ENCODE measurements at regions not wholly inside any gene's neighbourhood (a gene's known extent, or its start where the extent isn't known, plus 50 kb on each side); places are given as distances from the start of the nearest gene placed in this dataset.
"Not testable (repeated sequence)": the region's sequence is repeated elsewhere in the genome, so short reads cannot be mapped to it uniquely, and the experiment has no call there.

- no peaks in the 10 kb centered on the region for H3K4me1 Mint-ChIP-seq (ENCODE audit: low read depth, unreplicated experiment)
- DNase-seq: no peak
Measured at GRCh38 chr10:61018146-61018545, 74.2 kb upstream of the RHOBTB1 start.

DNA sequence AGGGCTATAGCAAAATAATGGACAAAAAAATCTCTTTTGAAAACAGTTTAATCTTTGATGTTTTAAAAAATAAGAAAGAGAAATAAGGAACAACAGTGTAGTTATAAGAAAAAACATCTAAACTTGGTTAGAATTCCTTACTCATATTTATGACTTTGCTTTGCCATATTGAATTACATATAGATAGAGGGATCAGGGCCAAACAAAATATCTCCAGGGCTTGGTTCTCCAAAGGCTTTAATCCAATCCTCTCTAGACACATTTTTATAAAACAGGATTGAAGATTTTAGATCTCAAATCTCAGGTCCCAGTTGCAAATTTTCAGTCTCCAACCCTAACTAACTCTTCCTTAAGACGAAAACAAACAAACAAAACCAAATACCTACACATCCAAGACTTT lies 72.6 kb upstream of the RHOBTB1 start:
- no peaks in the 10 kb centered on the region for H3K36me3 Mint-ChIP-seq (ENCODE audit: unreplicated experiment)
- TF ChIP-seq, protein P1, sequence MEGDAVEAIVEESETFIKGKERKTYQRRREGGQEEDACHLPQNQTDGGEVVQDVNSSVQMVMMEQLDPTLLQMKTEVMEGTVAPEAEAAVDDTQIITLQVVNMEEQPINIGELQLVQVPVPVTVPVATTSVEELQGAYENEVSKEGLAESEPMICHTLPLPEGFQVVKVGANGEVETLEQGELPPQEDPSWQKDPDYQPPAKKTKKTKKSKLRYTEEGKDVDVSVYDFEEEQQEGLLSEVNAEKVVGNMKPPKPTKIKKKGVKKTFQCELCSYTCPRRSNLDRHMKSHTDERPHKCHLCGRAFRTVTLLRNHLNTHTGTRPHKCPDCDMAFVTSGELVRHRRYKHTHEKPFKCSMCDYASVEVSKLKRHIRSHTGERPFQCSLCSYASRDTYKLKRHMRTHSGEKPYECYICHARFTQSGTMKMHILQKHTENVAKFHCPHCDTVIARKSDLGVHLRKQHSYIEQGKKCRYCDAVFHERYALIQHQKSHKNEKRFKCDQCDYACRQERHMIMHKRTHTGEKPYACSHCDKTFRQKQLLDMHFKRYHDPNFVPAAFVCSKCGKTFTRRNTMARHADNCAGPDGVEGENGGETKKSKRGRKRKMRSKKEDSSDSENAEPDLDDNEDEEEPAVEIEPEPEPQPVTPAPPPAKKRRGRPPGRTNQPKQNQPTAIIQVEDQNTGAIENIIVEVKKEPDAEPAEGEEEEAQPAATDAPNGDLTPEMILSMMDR (IDR thresholded peaks at IDR 0.05; ENCODE audit: partially characterized antibody, unreplicated experiment): no peak
- no peak overlapping the region for H3K27ac Mint-ChIP-seq (ENCODE audit: unreplicated experiment)
- no peaks in the 10 kb centered on the region for H3K27me3 Mint-ChIP-seq (ENCODE audit: unreplicated experiment)
- H3K9me3 Mint-ChIP-seq (ENCODE audit: unreplicated experiment): no peaks in the 10 kb centered on the region
- H3K4me3 Mint-ChIP-seq (ENCODE audit: unreplicated experiment): no peak overlapping the region
- no peak for DNase-seq
- H3K4me1 Mint-ChIP-seq (ENCODE audit: low read depth, unreplicated experiment): no peaks in the 10 kb centered on the region

More at GRCh38 chr10:61018146-61018545, 74.2 kb upstream of the RHOBTB1 start:
- Mint-ChIP-seq H3K9me3 (ENCODE audit: unreplicated experiment) (no peaks in the 10 kb centered on the region), H3K4me3 (ENCODE audit: unreplicated experiment) (no peak overlapping the region), H3K27me3 (ENCODE audit: unreplicated experiment) (no peaks in the 10 kb centered on the region), H3K27ac (ENCODE audit: unreplicated experiment) (no peak overlapping the region), H3K36me3 (ENCODE audit: unreplicated experiment) (no peaks in the 10 kb centered on the region)
- TF ChIP-seq, protein P1 (IDR thresholded peaks at IDR 0.05; ENCODE audit: partially characterized antibody, unreplicated experiment): no peak

GRCh38 chr10:61016007-61016406 lies 72.0 kb upstream of the RHOBTB1 start:
- no peaks in the 10 kb centered on the region for H3K27me3 Mint-ChIP-seq (ENCODE audit: unreplicated experiment)
- H3K36me3 Mint-ChIP-seq (ENCODE audit: unreplicated experiment): no peaks in the 10 kb centered on the region
- DNase-seq: no peak
- no peaks in the 10 kb centered on the region for H3K4me1 Mint-ChIP-seq (ENCODE audit: low read depth, unreplicated experiment)
- no peak overlapping the region for H3K4me3 Mint-ChIP-seq (ENCODE audit: unreplicated experiment)
- no peak overlapping the region for H3K27ac Mint-ChIP-seq (ENCODE audit: unreplicated experiment)
- TF ChIP-seq, protein P1 (IDR thresholded peaks at IDR 0.05; ENCODE audit: partially characterized antibody, unreplicated experiment): no peak
- no peaks in the 10 kb centered on the region for H3K9me3 Mint-ChIP-seq (ENCODE audit: unreplicated experiment)

GRCh38 chr10:61010863-61011262 lies 66.9 kb upstream of the RHOBTB1 start:
- Mint-ChIP-seq H3K9me3 (ENCODE audit: unreplicated experiment) (no peaks in the 10 kb centered on the region), H3K4me1 (ENCODE audit: low read depth, unreplicated experiment) (no peaks in the 10 kb centered on the region), H3K4me3 (ENCODE audit: unreplicated experiment) (no peak overlapping the region), H3K27ac (ENCODE audit: unreplicated experiment) (no peak overlapping the region), H3K36me3 (ENCODE audit: unreplicated experiment) (no peaks in the 10 kb centered on the region), H3K27me3 (ENCODE audit: unreplicated experiment) (peaks cover 5% of the 10 kb centered on the region)
- DNase-seq: no peak
- TF ChIP-seq, protein P1 (IDR thresholded peaks at IDR 0.05; ENCODE audit: partially characterized antibody, unreplicated experiment): no peak

GRCh38 chr10:61003069-61003468 lies 59.1 kb upstream of the RHOBTB1 start:
- H3K4me1 Mint-ChIP-seq (ENCODE audit: low read depth, unreplicated experiment); H3K27me3 Mint-ChIP-seq (ENCODE audit: unreplicated experiment); H3K9me3 Mint-ChIP-seq (ENCODE audit: unreplicated experiment); H3K4me3 Mint-ChIP-seq (ENCODE audit: unreplicated experiment); H3K27ac Mint-ChIP-seq (ENCODE audit: unreplicated experiment); DNase-seq; H3K36me3 Mint-ChIP-seq (ENCODE audit: unreplicated experiment): not testable (repeated sequence)

DNA sequence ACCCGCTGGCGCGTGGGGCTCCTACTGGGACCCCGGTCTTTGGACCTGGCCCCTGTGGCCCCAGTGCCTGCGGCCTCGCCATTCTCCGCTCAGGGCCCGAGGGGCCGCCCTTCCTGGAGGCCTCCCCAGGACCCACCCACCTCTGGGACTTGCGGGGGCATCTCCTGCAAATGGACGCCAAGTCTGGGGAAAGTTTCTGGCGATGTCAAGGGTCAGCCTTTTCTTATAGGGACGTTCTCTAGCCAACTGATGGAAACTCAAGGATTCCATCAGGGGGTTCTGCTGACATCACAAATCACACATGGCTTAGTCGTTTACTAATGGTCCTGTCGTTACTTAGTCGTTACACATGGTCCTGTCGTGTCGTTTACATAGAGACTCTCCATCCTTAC lies 57.7 kb upstream of the RHOBTB1 start:
- H3K4me1 Mint-ChIP-seq (ENCODE audit: low read depth, unreplicated experiment): no peaks in the 10 kb centered on the region
- DNase-seq: no peak
- H3K27me3 Mint-ChIP-seq (ENCODE audit: unreplicated experiment): no peaks in the 10 kb centered on the region
- H3K4me3 Mint-ChIP-seq (ENCODE audit: unreplicated experiment): peak overlapping the region; percentile 86
- no peaks in the 10 kb centered on the region for H3K36me3 Mint-ChIP-seq (ENCODE audit: unreplicated experiment)
- TF ChIP-seq, protein P1 (IDR thresholded peaks at IDR 0.05; ENCODE audit: partially characterized antibody, unreplicated experiment): no peak
- no peak overlapping the region for H3K27ac Mint-ChIP-seq (ENCODE audit: unreplicated experiment)
- no peaks in the 10 kb centered on the region for H3K9me3 Mint-ChIP-seq (ENCODE audit: unreplicated experiment)
